ENCODE measurements at regions not wholly inside any gene's neighbourhood (a gene's known extent, or its start where the extent isn't known, plus 50 kb on each side); places are given as distances from the start of the nearest gene placed in this dataset.

DNA sequence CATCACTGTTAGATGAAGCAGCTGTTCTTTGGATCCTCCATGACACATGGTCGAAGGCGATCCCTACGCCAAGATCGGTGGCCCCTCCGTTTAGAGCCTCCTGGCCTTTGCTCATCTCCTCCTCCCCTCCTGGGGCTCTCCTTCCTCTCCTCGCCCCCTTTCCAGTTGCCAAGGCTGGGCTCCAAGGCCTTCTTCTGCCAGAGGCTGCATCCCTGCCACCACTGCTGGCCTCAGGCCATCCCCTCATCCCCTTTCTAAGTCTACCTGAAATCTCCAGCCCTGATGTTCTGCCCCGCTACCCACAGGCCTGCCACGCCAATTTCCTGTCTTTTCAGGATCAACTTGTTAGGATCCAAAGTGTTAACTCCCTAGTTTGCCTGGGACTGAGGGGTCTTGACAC is 265.1 kb upstream of the ZMIZ1 start:
- TF ChIP-seq POLR2A (IDR thresholded peaks at IDR 0.05; ENCODE audit: borderline replicate concordance, extremely low read depth, insufficient read depth, insufficient read length) (no peak), EZH2phosphoT487 (IDR thresholded peaks at IDR 0.05; ENCODE audit: borderline replicate concordance) (no peak), POLR2AphosphoS5 (IDR thresholded peaks at IDR 0.05; ENCODE audit: low read depth, low read length) (no peak), EZH2 (IDR thresholded peaks at IDR 0.05) (no peak), RAD21 (IDR thresholded peaks at IDR 0.05; ENCODE audit: low read depth) (no peak), ZNF274 (IDR thresholded peaks at IDR 0.05; ENCODE audit: low read depth, low read length) (no peak), SP1 (IDR thresholded peaks at IDR 0.05; ENCODE audit: low read depth) (no peak), FOSL1 (IDR thresholded peaks at IDR 0.05; ENCODE audit: low read depth) (no peak)
- TF ChIP-seq, protein P1, sequence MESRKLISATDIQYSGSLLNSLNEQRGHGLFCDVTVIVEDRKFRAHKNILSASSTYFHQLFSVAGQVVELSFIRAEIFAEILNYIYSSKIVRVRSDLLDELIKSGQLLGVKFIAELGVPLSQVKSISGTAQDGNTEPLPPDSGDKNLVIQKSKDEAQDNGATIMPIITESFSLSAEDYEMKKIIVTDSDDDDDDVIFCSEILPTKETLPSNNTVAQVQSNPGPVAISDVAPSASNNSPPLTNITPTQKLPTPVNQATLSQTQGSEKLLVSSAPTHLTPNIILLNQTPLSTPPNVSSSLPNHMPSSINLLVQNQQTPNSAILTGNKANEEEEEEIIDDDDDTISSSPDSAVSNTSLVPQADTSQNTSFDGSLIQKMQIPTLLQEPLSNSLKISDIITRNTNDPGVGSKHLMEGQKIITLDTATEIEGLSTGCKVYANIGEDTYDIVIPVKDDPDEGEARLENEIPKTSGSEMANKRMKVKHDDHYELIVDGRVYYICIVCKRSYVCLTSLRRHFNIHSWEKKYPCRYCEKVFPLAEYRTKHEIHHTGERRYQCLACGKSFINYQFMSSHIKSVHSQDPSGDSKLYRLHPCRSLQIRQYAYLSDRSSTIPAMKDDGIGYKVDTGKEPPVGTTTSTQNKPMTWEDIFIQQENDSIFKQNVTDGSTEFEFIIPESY (IDR thresholded peaks at IDR 0.05; ENCODE audit: extremely low read depth, insufficient replicate concordance, low read length) = no peak
- TF ChIP-seq, protein P2, sequence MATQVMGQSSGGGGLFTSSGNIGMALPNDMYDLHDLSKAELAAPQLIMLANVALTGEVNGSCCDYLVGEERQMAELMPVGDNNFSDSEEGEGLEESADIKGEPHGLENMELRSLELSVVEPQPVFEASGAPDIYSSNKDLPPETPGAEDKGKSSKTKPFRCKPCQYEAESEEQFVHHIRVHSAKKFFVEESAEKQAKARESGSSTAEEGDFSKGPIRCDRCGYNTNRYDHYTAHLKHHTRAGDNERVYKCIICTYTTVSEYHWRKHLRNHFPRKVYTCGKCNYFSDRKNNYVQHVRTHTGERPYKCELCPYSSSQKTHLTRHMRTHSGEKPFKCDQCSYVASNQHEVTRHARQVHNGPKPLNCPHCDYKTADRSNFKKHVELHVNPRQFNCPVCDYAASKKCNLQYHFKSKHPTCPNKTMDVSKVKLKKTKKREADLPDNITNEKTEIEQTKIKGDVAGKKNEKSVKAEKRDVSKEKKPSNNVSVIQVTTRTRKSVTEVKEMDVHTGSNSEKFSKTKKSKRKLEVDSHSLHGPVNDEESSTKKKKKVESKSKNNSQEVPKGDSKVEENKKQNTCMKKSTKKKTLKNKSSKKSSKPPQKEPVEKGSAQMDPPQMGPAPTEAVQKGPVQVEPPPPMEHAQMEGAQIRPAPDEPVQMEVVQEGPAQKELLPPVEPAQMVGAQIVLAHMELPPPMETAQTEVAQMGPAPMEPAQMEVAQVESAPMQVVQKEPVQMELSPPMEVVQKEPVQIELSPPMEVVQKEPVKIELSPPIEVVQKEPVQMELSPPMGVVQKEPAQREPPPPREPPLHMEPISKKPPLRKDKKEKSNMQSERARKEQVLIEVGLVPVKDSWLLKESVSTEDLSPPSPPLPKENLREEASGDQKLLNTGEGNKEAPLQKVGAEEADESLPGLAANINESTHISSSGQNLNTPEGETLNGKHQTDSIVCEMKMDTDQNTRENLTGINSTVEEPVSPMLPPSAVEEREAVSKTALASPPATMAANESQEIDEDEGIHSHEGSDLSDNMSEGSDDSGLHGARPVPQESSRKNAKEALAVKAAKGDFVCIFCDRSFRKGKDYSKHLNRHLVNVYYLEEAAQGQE (IDR thresholded peaks at IDR 0.05; ENCODE audit: low read depth) = no peak
- TF ChIP-seq, protein P3, sequence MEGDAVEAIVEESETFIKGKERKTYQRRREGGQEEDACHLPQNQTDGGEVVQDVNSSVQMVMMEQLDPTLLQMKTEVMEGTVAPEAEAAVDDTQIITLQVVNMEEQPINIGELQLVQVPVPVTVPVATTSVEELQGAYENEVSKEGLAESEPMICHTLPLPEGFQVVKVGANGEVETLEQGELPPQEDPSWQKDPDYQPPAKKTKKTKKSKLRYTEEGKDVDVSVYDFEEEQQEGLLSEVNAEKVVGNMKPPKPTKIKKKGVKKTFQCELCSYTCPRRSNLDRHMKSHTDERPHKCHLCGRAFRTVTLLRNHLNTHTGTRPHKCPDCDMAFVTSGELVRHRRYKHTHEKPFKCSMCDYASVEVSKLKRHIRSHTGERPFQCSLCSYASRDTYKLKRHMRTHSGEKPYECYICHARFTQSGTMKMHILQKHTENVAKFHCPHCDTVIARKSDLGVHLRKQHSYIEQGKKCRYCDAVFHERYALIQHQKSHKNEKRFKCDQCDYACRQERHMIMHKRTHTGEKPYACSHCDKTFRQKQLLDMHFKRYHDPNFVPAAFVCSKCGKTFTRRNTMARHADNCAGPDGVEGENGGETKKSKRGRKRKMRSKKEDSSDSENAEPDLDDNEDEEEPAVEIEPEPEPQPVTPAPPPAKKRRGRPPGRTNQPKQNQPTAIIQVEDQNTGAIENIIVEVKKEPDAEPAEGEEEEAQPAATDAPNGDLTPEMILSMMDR (IDR thresholded peaks at IDR 0.05 in 2 of 3, conservative IDR thresholded peaks at IDR 0.05 in 1 of 3; ENCODE audit: borderline replicate concordance in 1 of 3, insufficient read depth in 1 of 3, low read depth in 2 of 3, low read length in 2 of 3) = no peak
- TF ChIP-seq, protein P4, sequence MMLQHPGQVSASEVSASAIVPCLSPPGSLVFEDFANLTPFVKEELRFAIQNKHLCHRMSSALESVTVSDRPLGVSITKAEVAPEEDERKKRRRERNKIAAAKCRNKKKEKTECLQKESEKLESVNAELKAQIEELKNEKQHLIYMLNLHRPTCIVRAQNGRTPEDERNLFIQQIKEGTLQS (IDR thresholded peaks at IDR 0.05) = no peak

Data from HCT116 (cell line).